K562 (cell line): ENCODE measurements at regions not wholly inside any gene's neighbourhood (a gene's known extent, or its start where the extent isn't known, plus 50 kb on each side); places are given as distances from the start of the nearest gene placed in this dataset.

ENCODE experiments used
- DPF2 ChIP-seq: fragments of 450-650 bp; IDR thresholded peaks from 2 replicates; pipeline ENCODE4 v1.6.1; 2016
- YY1 ChIP-seq, 3 experiments: IDR thresholded peaks; 2 replicates each; pipeline ENCODE4 v1.6.1; 2011; ENCODE audit warnings: low read length in 2 of 3, mild to moderate bottlenecking in 2 of 3, moderate library complexity in 2 of 3, borderline replicate concordance in 1 of 3, control low read depth in 1 of 3, low read depth in 1 of 3; ENCODE audit not compliant: insufficient read depth in 3 of 3, insufficient replicate concordance in 2 of 3, control insufficient read depth in 1 of 3, insufficient read length in 1 of 3; ENCODE audit errors: extremely low read depth in 1 of 3
- ZFP1 ChIP-seq: fragments of 450-650 bp; formaldehyde crosslinking; IDR thresholded peaks from 2 replicates; pipeline ENCODE4 v1.4.0; 2020; ENCODE audit warnings: mild to moderate bottlenecking, mixed read lengths
- ZNF76 ChIP-seq: fragments of 250-450 bp; sonication (Bioruptor Pico); IDR thresholded peaks from 2 replicates; pipeline ENCODE4 v1.4.0; 2020; ENCODE audit warnings: mild to moderate bottlenecking, moderate library complexity, borderline replicate concordance
- TF ChIP-seq, protein P1 (sequence below): conservative IDR thresholded peaks from 2 replicates; pipeline ENCODE4 v1.6.1; 2011; ENCODE audit warnings: low read depth, mild to moderate bottlenecking, low read length; ENCODE audit not compliant: control insufficient read depth

GRCh38 chr12:88865537-88865936 lies 285.3 kb upstream of the KITLG start:
- TF ChIP-seq ZNF76 (CRISPR knock-in tag): no peak
- no peak for TF ChIP-seq ZFP1 (CRISPR knock-in tag)
- TF ChIP-seq YY1 (IDR thresholded peaks at IDR 0.05; ENCODE audit: borderline replicate concordance in 1 of 3, control insufficient read depth in 1 of 3, extremely low read depth in 1 of 3, insufficient read depth in 3 of 3, insufficient read length in 1 of 3, insufficient replicate concordance in 2 of 3, low read depth in 1 of 3, low read length in 2 of 3): no peak
- TF ChIP-seq DPF2: no peak
- TF ChIP-seq, protein P1, sequence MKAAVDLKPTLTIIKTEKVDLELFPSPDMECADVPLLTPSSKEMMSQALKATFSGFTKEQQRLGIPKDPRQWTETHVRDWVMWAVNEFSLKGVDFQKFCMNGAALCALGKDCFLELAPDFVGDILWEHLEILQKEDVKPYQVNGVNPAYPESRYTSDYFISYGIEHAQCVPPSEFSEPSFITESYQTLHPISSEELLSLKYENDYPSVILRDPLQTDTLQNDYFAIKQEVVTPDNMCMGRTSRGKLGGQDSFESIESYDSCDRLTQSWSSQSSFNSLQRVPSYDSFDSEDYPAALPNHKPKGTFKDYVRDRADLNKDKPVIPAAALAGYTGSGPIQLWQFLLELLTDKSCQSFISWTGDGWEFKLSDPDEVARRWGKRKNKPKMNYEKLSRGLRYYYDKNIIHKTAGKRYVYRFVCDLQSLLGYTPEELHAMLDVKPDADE: no peak
